Fibroblast of skin of abdomen (primary cell): ENCODE measurements at regions not wholly inside any gene's neighbourhood (a gene's known extent, or its start where the extent isn't known, plus 50 kb on each side); places are given as distances from the start of the nearest gene placed in this dataset.
A peak's percentile ranks its signal among the peaks of the same experiment; 100 is the strongest.

Experiments
- DNase-seq: peaks from one replicate; pipeline ENCODE4 v3.0.0-alpha.2; 2013

GRCh38 chr6:120055071-120055470 lies 705.5 kb upstream of the MAN1A1 start:
- no peak for DNase-seq

GRCh38 chr6:120039664-120040063 lies 690.1 kb upstream of the MAN1A1 start:
- no peak for DNase-seq

- DNase-seq = no peak
Observed at GRCh38 chr6:120031837-120032236, 682.3 kb upstream of the MAN1A1 start.

GRCh38 chr6:120026791-120027190 lies 677.2 kb upstream of the MAN1A1 start:
- no peak for DNase-seq

GRCh38 chr6:120010075-120010474 lies 660.5 kb upstream of the MAN1A1 start:
- DNase-seq = no peak

GRCh38 chr6:120005292-120005976 lies 655.9 kb upstream of the MAN1A1 start:
- no peak for DNase-seq

- no peak for DNase-seq
Observed at GRCh38 chr6:119986934-119987549, 637.5 kb upstream of the MAN1A1 start.

GRCh38 chr6:119985952-119986736 lies 636.6 kb upstream of the MAN1A1 start:
- DNase-seq = no peak

GRCh38 chr6:119980802-119981201 lies 631.2 kb upstream of the MAN1A1 start:
- no peak for DNase-seq

- DNase-seq = no peak
Observed at GRCh38 chr6:119979862-119980261, 630.3 kb upstream of the MAN1A1 start.

- DNase-seq = peak; percentile 40
Observed at GRCh38 chr6:119978274-119978889, 628.8 kb upstream of the MAN1A1 start.

- DNase-seq = no peak
Observed at GRCh38 chr6:119974430-119975159, 625.0 kb upstream of the MAN1A1 start.

GRCh38 chr6:119966484-119966883 lies 616.9 kb upstream of the MAN1A1 start:
- DNase-seq = no peak

- no peak for DNase-seq
Observed at GRCh38 chr6:119965900-119966299, 616.3 kb upstream of the MAN1A1 start.

GRCh38 chr6:119965008-119965407 lies 615.4 kb upstream of the MAN1A1 start:
- DNase-seq = no peak

GRCh38 chr6:119962505-119962904 lies 612.9 kb upstream of the MAN1A1 start:
- no peak for DNase-seq

GRCh38 chr6:119961450-119961849 lies 611.9 kb upstream of the MAN1A1 start:
- peak; percentile 56 for DNase-seq

- DNase-seq = peak; percentile 16
Observed at GRCh38 chr6:119960456-119960855, 610.9 kb upstream of the MAN1A1 start.

- no peak for DNase-seq
Observed at GRCh38 chr6:119960036-119960435, 610.5 kb upstream of the MAN1A1 start.

- peak; percentile 23 for DNase-seq
Observed at GRCh38 chr6:119957195-119957594, 607.6 kb upstream of the MAN1A1 start.

GRCh38 chr6:119952696-119953095 lies 603.1 kb upstream of the MAN1A1 start:
- DNase-seq = no peak

GRCh38 chr6:119950681-119951080 lies 601.1 kb upstream of the MAN1A1 start:
- DNase-seq = no peak
